Hepatocyte (in vitro differentiated cells): ENCODE measurements at regions not wholly inside any gene's neighbourhood (a gene's known extent, or its start where the extent isn't known, plus 50 kb on each side); places are given as distances from the start of the nearest gene placed in this dataset.

Experiments
- DNase-seq: peaks from one replicate; pipeline ENCODE4 v3.0.0-alpha.2; 2016; ENCODE audit warnings: low spot score
- H2AFZ ChIP-seq: fragments of 200-600 bp; sonication (generic); 2 replicates; pipeline ENCODE4 v1.6.0; 2016; ENCODE audit warnings: antibody characterized with exemption, mild to moderate bottlenecking
- H3K27ac ChIP-seq: fragments of 200-600 bp; sonication (generic); 2 replicates; pipeline ENCODE4 v1.5.1; 2016; ENCODE audit warnings: mild to moderate bottlenecking
- H3K27me3 ChIP-seq: fragments of 200-600 bp; sonication (generic); 2 replicates; pipeline ENCODE4 v1.6.1; 2016
- H3K36me3 ChIP-seq: fragments of 200-600 bp; sonication (generic); replicated peaks from 2 replicates; pipeline ENCODE4 v1.5.1; 2016; ENCODE audit warnings: low read depth; ENCODE audit not compliant: insufficient read depth
- H3K4me1 ChIP-seq: fragments of 200-600 bp; sonication (generic); 2 replicates; pipeline ENCODE4 v1.5.1; 2016; ENCODE audit warnings: mild to moderate bottlenecking, moderate library complexity; ENCODE audit not compliant: insufficient read depth
- H3K4me2 ChIP-seq: fragments of 200-600 bp; sonication (generic); 2 replicates; pipeline ENCODE4 v1.6.0; 2016
- H3K4me3 ChIP-seq: fragments of 200-600 bp; sonication (generic); 2 replicates; pipeline ENCODE4 v1.5.1; 2016; ENCODE audit warnings: mild to moderate bottlenecking
- H3K79me2 ChIP-seq: fragments of 200-600 bp; sonication (generic); 2 replicates; pipeline ENCODE4 v1.6.0; 2017; ENCODE audit warnings: mild to moderate bottlenecking
- H3K9me2 ChIP-seq: fragments of 200-600 bp; sonication (generic); replicated peaks from 2 replicates; pipeline ENCODE4 v1.6.0; 2017; ENCODE audit warnings: mild to moderate bottlenecking; ENCODE audit not compliant: insufficient read depth
- H3K9me3 ChIP-seq: fragments of 200-600 bp; sonication (generic); 2 replicates; pipeline ENCODE4 v1.5.1; 2016; ENCODE audit warnings: low read depth, mild to moderate bottlenecking
- H4K20me1 ChIP-seq: fragments of 200-600 bp; sonication (generic); 2 replicates; pipeline ENCODE4 v1.6.0; 2016; ENCODE audit warnings: mild to moderate bottlenecking; ENCODE audit not compliant: insufficient read depth, poor library complexity, severe bottlenecking
- CTCF ChIP-seq: fragments of 200-600 bp; sonication (generic); IDR thresholded peaks from 2 replicates; pipeline ENCODE4 v1.5.1; 2016; ENCODE audit warnings: antibody characterized with exemption, mild to moderate bottlenecking; ENCODE audit not compliant: poor library complexity
- EZH2 ChIP-seq: fragments of 200-600 bp; sonication (generic); IDR thresholded peaks from 2 replicates; pipeline ENCODE4 v1.6.1; 2016; ENCODE audit warnings: antibody characterized with exemption, mild to moderate bottlenecking, borderline replicate concordance
- EZH2phosphoT487 ChIP-seq: fragments of 200-600 bp; sonication (generic); IDR thresholded peaks from one replicate; pipeline ENCODE4 v1.6.1; 2018; ENCODE audit warnings: antibody characterized with exemption, mild to moderate bottlenecking, low read depth, moderate library complexity; ENCODE audit not compliant: unreplicated experiment, severe bottlenecking
- WGBS: methylation state at CpG from one replicate; pipeline ENCODE4 v1.1.6; 2016; ENCODE audit warnings: low lambda C conversion rate; ENCODE audit errors: missing lambda C conversion rate; 5-methylcytosine and 5-hydroxymethylcytosine counted together

GRCh38 chr11:127576210-127576609, 575.6 kb upstream of the KIRREL3 start:
- H3K9me2 ChIP-seq: no peaks in the 10 kb centered on the region
- TF ChIP-seq EZH2phosphoT487 (no peak), EZH2 (no peak), CTCF (no peak)
- H2AFZ ChIP-seq: no peak overlapping the region
- no peak for DNase-seq
- no peak overlapping the region for H3K4me2 ChIP-seq
- no peak overlapping the region for H3K4me3 ChIP-seq
- H3K27me3 ChIP-seq: no peaks in the 10 kb centered on the region
- no peaks in the 10 kb centered on the region for H4K20me1 ChIP-seq
- no peak overlapping the region for H3K27ac ChIP-seq
- WGBS: 93% methylated on average over 7 of the region's 7 CpGs
- H3K9me3 ChIP-seq: no peaks in the 10 kb centered on the region
- no peaks in the 10 kb centered on the region for H3K36me3 ChIP-seq
- H3K4me1 ChIP-seq: no peaks in the 10 kb centered on the region
- no peaks in the 10 kb centered on the region for H3K79me2 ChIP-seq

GRCh38 chr11:127574478-127574877, 573.9 kb upstream of the KIRREL3 start:
- H3K4me2 ChIP-seq: no peak overlapping the region
- no peak overlapping the region for H2AFZ ChIP-seq

GRCh38 chr11:127568891-127569290, 568.3 kb upstream of the KIRREL3 start:
- Histone ChIP-seq H2AFZ (no peak overlapping the region), H3K27ac (no peak overlapping the region), H3K36me3 (no peaks in the 10 kb centered on the region), H3K79me2 (no peaks in the 10 kb centered on the region), H4K20me1 (no peaks in the 10 kb centered on the region), H3K9me3 (no peaks in the 10 kb centered on the region), H3K4me3 (no peak overlapping the region), H3K4me1 (no peaks in the 10 kb centered on the region), H3K9me2 (no peaks in the 10 kb centered on the region), H3K4me2 (no peak overlapping the region), H3K27me3 (no peaks in the 10 kb centered on the region)
- no peak for TF ChIP-seq EZH2phosphoT487
- no peak for TF ChIP-seq EZH2
- no peak for TF ChIP-seq CTCF
- 81% methylated on average over 3 of the region's 3 CpGs for WGBS
- DNase-seq: peak; percentile 8

More at GRCh38 chr11:127574478-127574877, 573.9 kb upstream of the KIRREL3 start:
- 47% methylated on average over 5 of the region's 5 CpGs for WGBS
- H3K79me2 ChIP-seq: no peaks in the 10 kb centered on the region
- TF ChIP-seq EZH2phosphoT487 (no peak), CTCF (no peak), EZH2 (no peak)
- no peak overlapping the region for H3K27ac ChIP-seq
- no peaks in the 10 kb centered on the region for H3K27me3 ChIP-seq
- no peaks in the 10 kb centered on the region for H3K36me3 ChIP-seq
- no peaks in the 10 kb centered on the region for H3K4me1 ChIP-seq
- no peak overlapping the region for H3K4me3 ChIP-seq
- H4K20me1 ChIP-seq: no peaks in the 10 kb centered on the region
- H3K9me3 ChIP-seq: no peaks in the 10 kb centered on the region
- no peaks in the 10 kb centered on the region for H3K9me2 ChIP-seq
- DNase-seq: no peak
